ENCODE measurements at regions not wholly inside any gene's neighbourhood (a gene's known extent, or its start where the extent isn't known, plus 50 kb on each side); places are given as distances from the start of the nearest gene placed in this dataset.
"Not testable (repeated sequence)": the region's sequence is repeated elsewhere in the genome, so short reads cannot be mapped to it uniquely, and the experiment has no call there.

DNA sequence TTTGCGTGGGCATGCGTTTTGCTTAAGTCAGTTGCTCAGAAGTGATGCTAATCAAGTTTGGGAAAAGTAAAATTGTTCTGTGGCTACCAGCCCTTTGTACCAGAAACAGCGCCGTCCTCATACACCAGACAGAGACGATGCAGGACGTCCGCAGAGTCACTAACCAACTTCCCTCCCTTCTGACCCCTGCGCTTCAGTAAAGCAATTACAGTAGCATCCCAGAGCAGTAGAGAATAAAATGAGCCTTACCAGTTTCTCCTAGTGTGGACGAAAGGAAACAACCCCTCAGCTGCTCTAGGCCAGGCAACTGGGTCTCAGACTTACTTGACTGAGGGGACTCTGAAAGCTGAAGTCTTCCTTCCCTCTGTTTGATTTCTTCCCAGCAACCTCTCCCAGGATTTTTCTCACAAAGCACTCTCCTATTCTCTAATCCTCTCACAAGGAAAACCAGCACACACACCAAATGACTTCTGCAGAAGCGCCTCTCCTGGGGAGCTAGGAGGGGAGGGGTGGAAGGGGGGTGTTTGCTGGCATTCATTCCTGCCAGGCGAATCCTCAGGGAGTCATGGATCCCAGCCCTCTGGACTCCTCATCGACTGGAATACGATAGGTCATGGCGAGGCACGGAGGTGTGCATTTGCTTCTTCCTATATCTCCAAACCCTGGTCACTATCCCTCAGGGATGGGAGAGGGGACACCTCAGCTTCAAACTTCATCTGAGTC lies 56.0 kb upstream of the MID1 start:
- DNase-seq, result peak; percentile 65 to 69

DNA sequence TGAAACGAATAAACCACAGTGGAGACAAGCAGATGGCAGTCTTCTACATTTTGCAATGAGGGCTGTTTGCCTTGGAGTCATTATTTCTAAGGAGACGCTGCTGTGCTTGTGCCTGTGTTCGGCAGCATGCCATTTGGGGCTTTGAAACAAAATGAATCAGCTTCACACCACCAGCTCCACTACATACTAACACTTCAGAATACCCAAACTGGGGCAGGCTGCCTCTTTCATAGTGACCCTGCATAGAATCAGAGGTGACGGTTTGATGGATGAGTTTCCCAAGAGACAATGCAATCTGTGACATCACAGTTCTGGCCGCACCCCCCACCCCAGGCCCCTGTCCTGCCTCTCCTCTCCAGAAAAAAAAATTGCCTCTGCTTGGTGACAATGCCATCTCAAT lies 57.1 kb upstream of the MID1 start:
- DNase-seq, result peak; percentile 32 to 80

DNA sequence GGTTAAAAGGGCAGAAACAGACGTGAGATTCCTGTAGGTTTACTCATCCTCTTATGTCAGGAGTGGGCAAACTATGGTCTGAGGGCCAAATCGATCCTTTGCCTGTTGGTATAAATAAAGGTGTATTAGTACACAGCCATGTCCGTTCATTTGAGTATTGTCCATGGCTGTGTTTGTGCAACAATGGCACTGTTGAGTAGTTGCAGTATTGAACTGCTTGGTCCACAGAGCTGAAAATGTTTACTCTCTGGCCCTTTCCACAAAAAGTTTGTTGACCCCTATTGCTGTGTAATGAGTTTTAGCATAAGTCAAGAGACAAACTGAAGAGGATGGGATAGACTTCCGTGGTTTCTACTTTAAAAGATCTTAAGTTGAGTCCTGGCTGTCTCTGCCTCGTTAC lies 59.0 kb upstream of the MID1 start:
- no peak for DNase-seq

DNA sequence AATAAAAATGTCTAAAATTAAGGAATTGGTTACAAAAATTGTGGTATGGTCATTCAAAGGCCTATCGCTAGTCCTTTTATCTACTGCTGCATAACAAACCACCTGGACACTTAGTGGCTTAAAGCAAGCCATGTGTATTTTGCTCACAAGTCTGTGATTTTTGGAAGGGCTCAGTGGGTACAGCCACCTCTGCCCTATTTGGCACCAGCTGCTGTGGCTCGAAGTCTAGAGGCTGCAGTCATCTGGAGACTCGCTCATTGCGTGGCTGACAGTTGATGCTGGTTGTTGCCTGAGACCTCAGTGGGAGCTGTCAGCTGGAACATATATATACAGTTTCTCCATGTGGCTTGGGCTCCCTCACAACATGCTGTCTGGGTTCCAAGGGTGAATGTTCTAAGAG lies 60.8 kb upstream of the MID1 start:
- DNase-seq, result no peak

DNA sequence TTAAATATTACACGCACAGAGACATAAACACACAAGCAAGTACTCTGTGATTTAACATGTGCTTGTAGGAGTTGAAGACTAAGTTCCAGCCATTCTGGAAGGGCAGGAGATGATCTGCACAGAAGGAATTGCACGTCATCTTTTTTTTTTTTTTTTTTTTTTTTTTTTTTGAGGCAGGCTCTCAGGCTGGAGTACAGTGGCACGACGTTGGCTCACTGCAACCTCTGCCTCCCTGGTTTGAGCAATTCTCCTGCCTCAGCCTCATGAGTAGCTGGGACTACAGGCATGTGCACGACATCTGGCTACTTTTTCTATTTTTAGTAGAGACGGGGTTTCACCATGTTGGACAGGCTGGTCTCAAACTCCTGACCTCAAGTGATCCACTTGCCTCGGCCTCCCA lies 63.2 kb upstream of the MID1 start:
- not testable (repeated sequence) for DNase-seq

DNA sequence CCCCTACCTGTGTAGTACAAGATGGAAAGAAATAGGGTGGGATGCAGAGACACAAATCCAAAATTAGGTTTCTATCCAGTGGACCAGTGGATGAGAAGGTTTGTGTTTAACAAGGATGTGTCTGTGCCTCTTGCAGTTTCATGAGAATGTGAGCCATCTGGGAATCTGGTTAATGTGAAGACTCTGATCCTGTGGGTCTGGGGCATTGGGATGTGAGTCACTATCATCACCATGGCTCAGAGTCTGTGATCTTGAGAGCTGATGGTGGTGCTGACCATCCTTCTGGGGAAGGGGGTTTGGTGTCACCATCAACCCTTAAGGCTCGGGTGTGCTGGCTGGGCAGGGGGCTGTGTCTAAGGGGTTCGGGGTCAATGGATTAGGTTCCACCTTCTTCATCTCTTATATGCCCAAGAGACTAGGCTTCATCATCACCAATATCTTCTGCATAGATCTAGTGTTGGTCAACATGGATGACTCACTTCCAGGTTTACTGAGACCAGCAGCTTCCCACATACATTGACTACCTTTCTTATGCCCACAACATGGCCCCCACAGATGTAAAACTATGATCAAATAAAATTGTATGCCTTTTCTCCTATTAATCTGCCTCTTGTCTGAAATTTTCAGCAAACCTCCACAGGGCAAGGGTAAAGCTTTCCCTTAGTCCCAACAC lies 65.7 kb upstream of the MID1 start:
- DNase-seq, result no peak

DNA sequence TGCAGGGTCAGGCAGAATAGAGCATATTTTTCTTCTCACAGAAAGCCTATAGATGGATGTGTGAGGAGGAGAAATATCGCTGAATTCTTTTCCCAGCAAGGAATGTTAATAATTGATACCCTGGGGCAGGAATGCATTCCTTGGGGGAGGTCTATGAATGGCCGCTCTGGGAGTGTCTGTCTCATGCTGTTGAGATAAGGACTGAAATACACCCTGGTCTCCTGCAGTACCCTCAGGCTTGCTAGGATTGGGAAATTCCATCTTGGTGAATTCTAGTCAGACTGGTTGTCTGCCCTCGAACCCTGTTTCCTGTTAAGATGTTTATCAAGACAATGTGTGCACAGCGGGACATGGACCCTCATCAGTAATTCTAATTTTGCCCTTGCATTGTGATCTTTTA lies 71.4 kb upstream of the MID1 start:
- not testable (repeated sequence) for DNase-seq

DNA sequence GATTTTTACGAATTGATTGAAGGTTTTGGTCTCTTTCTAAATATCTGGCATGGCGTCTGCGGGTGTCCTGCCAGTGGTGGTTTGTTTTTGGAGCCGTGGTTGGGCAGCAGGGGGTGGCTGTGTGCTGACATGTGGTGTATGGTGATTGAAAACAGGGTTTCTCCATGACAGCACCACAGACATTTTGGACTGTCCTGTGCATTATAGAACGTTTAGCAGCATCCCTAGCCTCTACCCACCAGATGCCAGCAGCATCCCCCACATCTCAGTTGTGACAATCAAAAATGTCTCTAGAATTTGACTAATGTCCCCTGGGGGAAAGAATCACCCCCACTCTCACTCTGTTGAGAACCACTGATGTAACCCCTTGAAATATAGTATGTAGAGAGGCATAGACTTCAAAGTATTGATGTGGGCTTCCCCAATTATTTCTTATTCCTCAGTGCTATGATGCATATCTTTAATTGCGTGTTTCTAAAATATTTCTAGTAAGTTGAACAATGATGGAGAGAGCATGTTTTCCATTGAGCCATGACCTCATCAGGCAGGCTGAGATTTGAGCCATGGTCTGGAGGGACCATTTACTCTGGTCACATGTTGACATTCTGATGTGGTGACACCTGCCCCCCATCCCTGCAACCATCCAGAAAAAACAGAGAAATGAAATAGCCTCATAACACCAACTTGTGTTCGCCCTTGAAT lies 77.4 kb upstream of the MID1 start:
- DNase-seq, result no peak

DNA sequence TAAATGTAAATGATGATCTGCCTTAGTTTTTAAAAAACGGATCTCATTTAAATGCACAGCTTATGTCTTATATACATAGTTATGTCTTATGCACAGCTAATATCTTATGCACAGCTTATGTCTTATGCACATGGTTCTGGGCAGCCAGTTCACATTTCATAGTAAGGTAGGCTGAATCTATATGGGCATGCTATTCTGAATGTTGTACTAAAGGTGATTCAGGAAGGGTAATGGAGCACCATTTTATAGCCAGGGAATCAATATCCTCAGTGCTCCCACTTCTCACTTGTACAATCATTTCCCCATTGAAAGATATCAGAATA lies 77.9 kb upstream of the MID1 start:
- no peak for DNase-seq

DNA sequence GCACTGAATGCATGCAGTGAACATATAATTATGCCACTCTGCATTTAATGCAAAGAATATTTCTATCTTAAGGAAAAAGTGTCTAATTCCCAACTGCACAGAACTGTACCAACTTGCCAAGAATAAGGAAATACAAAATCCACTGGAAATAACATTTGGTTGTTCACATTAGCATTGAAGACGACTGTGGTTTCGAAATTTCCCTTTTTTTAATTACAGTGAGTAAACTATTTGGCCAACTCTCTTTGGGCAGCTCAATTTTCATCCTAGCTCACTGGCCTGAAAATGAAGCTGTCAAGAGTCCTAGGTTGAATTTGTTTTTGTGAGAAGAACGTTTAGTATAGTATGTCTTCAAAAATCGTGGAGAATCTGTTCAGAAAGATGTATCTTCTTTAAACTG lies 81.6 kb upstream of the MID1 start:
- DNase-seq, result no peak

DNA sequence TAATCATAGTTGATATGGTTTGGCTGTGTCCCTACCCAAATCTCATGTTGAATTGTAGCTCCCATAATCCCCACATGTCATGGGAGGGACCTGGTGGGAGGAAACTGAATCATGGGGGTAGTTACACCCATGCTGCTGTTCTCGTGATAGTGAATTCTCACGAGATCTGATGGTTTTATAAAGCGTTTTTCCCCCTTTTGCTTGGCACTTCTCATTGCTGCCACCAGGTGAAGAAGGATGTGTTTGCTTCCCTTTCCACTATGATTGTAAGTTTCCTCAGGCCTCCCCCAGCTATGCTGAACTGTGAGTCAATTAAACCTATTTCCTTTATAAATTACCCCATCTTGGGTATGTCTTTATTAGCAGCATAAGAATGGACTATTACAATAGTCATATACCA lies 86.0 kb upstream of the MID1 start:
- DNase-seq, result not testable (repeated sequence)

DNA sequence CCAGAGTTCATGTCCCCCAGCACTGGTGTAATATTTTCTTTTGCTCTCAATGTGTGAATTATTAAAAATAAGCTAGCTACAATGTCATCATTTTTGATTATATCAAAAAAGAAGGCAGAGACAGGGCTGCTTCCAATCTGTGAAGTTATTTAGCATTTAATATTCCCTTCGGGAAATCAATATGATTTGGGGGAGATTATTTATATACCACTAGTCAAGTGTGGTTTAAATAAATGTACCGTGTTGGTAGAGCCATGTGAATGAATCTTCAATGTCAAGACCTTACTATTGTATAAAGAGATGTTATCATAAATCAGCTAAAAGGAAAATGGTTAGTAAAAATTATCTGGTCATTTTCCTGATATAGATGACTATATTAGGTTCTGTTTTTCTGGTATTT lies 87.4 kb upstream of the MID1 start:
- no peak for DNase-seq

DNA sequence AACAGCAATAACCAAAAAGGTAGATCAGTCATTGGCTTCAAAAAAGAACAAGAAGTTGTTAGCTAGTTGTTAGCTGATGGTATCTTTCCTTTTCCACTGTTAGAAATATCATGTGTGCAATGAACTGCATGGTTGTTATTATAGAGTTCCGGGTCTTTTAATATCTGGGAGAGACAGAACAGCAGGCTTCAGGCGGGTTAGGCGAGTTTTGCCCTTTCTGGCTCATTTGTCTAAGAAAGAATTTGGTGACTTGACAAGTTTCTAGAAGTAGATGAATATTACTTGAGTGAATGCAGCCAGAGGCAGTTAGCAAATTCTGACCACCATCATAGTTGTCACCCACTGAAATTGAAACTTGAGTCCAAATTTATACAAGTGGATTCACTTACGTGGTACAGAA lies 88.9 kb upstream of the MID1 start:
- DNase-seq, result no peak

DNA sequence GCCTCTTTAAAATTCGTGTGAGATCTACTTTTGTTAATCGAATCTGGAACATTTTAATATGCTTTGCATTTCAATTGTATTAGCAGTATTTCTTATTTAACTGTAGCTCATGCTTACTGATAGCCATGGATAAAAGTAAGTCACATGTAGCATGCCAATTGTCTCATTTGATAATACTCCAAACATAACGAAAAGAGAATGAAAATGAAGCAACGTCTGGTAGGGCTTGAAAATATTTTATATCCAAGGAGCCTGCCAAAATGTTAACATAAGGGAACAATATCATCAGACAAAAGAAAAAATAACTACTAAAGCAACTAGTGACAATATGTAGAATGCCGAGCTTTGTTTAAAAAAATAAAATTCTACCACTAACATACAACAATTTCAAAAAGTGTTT lies 94.1 kb upstream of the MID1 start:
- no peak for DNase-seq

DNA sequence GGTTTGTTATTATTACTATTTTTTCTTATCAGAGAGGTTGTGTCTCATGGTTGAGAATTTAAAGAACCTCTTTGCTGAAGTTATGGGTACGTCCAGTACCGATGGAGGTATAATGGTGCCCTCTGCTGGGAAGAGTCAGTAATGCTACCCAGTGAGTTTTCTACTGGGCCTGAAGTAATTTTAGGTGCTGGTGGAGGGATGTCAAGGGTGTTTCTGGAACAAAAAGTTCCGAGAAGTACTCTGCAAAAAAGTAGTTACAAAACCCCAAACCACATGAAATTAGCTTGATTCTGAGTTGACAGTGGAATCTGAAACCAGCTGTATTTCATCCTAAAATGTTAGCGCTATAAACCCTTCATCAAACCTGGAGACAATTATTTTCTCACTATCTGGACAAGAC lies 102.5 kb upstream of the MID1 start:
- peak in 1 of 2 experiments; percentile 58 for DNase-seq

DNA sequence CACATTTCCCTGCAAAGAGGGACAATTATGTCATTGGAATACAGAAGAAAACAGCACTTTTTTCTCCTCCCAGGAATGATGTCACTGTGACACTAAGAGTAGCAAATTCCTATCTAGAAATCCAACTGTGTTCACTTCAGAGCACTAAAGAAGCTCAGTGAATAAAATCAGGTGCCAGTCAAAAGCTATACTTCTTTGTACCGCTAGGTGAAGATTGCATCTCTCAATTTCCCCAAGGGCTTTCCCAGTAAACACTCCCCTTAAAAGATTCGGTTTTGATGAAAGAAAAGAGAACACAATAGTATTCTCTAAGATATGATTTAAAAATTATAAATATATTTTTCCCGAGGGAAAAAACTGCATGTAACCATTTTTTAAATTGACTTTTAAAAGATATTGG lies 104.7 kb upstream of the MID1 start:
- peak in 1 of 2 experiments; percentile 2 for DNase-seq

DNA sequence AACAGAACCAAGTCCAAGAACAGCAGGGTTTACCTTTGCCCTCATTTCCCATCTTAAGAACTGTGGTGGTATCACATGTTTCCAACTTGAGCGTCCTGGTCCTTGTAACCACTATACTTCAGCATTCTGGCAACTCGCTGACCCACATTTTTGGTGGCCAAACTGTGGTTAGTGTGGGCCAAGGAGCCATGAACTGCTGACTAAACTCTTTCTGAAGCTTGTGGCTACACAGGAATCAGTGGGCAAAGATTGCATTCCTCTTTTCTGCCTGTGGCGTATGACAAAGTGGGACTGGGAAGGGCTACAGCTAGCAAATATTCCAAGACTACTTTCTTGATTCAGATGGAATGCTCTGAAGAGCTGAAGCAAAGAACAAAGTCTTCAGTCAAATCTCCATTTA lies 106.3 kb upstream of the MID1 start:
- no peak for DNase-seq

DNA sequence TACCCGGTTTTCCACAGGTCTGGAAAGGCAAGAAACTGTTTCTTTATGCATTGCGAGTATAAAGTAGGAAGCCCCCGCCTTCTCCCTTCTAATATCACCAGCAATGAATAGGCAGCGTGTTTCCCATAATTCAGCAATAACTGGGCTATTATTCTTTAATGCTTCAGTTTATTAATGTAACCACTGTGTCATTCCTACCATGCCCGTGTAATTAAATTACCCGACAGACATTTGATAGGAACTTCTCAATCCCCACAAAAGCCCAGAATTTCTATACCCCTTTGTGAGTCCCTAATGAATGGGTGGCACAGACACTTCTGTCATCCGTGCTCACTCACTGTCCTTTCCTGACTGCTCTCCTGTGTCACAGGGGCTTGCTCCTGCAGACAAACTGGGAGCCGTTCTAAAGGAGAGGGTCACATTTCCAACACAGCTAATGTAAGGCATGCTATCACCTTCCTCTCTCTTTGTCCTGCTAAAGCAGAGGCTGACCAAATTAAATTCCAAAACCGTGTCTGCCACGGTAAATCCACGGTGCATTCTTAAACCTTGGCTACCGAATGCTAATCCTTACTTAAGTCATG lies 108.5 kb upstream of the MID1 start:
- no peak for DNase-seq

DNA sequence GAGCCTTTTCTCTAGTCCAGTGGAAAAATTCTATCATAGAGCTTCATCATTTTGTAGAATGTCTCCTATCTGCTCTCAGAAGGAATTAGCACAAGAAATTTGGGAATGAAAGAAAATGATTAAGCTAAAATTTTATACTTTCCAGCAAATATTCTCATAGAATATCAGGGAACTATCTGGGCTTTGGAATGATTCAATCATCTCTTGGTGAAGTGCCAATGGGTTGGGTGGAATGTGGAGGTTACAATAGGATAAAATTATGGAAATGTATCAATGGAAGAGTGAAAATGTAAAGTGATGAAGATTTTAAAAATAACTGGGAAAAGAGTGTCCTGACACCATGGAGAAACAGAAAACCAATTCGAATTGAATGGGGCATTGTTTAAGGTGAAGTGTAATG lies 119.0 kb upstream of the MID1 start:
- no peak for DNase-seq

DNA sequence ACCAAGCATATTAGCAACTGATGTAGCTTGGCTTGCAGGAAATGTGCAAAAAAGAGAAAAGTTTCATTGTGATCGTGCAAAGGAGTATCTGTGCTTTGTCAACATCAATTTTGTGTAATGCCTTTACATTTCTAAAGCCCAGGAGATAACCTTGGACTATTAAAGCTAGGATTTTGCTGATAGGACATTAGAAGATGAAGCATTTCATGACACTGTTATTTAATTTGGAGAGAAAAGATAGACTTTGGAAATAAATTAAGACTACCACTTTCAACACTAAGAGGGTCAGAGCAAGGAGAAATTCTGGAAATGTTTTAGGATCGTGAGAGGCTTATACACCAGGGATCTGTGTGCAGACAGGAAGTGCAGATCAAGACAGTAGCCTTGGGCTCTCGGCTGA lies 120.6 kb upstream of the MID1 start:
- DNase-seq, result no peak

DNA sequence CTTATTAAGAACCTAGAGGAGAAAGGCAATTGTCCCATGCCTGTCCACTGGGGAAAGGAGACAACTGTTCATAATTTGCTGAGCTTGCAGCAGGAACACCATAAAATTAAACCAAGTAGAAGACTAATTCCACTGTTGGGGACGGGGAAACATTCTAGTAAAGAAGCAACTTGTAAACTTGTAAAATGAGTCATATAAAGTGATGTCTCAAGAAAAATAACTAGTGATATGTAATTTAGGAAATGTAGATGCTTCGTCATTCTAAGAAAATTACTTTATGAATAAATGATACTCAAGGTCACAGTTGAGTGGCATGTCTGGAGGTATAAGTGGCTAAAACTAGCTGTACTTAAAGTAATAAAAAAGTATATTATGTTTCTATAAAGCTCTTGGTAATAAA lies 121.2 kb upstream of the MID1 start:
- DNase-seq, result no peak

DNA sequence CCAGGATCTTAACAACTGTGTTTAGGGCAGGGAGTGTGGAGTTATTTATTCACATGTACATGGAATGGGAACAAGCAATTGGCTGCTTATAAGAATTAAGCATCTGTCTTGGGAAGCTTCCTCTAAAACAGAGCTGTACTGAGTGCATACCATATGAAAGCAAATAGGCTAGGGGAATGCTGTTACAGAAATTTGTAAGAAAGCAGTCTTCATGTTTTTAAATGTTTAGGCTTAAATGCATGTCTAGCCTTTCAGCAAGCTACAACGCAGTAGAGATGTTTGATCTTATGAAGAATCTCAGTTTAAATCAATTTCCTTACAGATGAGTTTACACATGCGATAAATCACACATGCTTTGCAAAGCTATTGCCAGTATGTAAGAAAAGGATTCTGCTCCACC lies 123.1 kb upstream of the MID1 start:
- no peak for DNase-seq

DNA sequence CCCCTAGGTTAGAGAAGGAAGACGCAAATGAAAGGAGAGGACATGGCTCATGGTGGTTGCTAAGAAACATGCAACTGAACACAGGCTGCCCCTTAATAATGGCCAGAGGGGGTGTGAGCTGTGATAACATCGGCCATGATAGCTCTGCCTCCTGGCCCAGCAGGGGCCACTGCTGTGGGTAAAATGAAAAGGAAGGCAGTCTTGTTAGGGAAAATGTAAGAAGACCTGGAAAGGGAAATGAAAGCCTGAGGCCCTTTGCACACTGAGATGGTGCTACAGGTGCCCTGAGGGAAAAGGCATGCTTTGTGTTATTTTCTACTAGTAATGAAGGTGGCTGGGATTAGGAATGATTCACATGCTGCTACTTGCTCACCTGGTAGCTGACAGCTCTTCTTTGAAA lies 123.6 kb upstream of the MID1 start:
- no peak for DNase-seq

DNA sequence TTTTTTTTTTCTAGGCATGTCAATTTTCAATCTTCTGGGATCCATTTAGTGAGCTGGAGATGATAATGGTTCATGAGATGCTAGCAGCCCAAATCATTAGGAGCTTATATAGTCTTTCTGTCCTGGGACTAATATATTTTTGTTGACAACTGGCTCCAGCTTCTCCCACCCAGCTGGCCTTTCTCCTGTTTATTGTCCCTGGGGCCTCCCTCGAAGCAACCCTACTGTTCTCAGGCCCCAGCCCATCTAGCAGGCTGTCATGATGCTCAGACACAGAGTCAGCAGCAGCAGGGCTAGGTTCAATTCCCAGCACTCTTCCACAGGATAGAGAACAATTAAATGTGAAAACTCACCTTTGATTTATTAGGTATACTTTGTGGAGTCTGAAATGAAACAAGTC lies 127.6 kb upstream of the MID1 start:
- no peak for DNase-seq
